LNCAP (cell line): ENCODE measurements at regions not wholly inside any gene's neighbourhood (a gene's known extent, or its start where the extent isn't known, plus 50 kb on each side); places are given as distances from the start of the nearest gene placed in this dataset.

Experiments
- CTCF ChIP-seq: fragments of 450-650 bp; IDR thresholded peaks from 2 replicates; pipeline ENCODE4 v1.5.1; 2017; ENCODE audit warnings: mild to moderate bottlenecking

DNA sequence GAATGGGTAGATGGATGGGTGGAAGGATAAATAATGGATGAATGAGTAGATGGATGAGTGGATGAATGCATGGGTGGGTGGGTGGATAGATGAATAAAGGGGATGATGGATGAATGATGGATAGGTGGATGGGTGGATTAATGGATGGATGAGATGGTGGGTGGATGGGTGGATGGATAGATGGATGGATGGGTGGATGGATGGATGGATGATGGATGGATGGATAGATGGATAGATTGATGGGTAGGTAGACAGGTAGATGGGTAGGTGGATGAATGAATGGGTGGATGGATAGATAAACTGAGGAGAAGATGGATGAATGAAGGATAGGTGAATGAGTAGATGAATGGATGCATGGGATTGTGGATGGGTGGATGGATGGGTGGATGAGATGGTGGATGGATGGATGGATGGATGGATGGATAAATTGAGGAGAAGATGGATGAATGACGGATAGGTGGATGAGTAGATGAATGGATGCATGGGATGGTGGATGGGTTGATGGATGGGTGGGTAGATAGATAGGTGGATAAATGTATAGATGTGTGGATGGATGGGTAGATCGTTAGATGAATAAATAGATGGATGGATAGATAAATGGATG, 331.3 kb downstream of the MN1 start:
- TF ChIP-seq CTCF: no peak

DNA sequence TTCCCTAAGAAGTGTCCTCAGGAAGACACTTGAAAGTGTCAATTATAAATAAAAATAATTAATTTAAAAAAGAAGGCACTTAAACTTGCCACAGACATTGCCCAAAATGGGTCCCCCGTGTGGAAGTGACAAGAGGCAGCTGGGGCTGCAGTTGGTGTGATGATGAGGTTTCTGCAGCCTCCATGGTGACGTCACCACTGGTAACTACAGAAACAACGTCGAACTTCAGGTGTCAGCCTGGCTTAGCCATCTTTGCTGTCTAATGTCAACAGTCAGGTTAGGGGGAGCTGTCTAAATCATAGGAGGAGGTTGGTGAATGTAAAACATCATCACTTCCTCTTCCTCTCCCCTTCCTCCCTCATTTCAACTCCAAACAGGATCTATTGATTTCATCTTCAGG, 328.6 kb downstream of the MN1 start:
- TF ChIP-seq CTCF: no peak

DNA sequence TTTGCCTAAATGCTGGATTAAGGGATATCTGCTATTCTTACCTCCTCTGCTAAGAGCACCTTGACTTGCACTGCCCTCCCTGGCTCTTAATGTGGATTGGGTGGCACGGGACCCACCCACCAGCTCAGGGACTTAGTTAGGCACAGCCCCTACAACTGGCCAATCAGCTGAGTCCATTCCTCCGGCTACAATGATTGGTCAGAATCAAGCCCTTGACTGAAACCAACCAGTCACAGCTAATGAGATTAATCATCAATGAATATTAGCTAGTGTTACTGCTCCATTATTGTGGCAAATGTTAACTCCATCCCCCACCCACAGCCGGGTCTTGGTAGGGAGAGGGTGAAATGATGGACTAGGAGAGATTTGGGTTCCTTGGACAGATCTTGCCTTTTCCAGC, 328.0 kb downstream of the MN1 start:
- TF ChIP-seq CTCF: no peak

GRCh38 chr22:27474112-27474571, 327.4 kb downstream of the MN1 start:
- TF ChIP-seq CTCF: no peak

DNA sequence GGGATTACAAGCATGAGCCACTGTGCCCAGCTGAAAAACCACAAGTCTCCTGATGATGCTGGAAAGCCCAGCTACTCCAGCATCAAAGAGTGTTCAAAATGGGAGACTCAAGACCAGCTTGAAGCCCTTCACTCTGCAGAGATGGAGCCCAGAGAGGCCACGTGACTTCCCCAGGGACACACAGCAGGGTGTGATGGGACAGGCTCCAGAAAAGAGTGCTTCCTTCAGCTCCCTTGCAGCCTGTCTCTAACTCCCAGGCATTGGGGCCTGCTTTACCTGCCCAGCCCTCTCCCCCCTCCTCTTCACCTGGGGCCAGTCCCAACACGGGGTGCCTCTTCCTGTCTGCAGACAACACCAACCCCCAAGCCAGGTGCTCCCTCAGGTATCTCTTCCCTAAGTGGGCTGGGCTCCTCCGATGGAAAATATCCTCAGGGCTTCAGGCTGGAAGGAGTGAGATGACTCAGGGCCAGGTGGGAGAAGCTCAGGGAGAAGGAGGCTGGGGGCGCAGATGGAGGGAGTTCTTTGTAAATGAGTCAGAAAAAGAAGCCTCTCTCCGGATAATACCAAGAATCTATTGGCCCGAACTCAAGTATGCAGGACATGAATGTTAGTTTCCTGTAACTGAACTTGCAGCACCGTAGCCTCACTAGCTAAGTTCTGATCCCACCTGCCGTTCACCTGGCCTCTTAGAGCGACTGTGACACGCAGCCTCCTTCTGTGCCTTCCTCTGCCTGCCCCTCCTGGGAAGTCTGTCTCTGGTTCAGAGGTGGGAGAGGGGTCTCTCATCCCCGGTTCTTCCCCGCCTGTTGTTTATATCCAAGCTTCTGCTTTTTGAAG, 326.6 kb downstream of the MN1 start:
- TF ChIP-seq CTCF: no peak

- no peak for TF ChIP-seq CTCF
These were observed 326.0 kb downstream of the MN1 start for GRCh38 chr22:27475548-27475897.

GRCh38 chr22:27476318-27476717, 325.2 kb downstream of the MN1 start:
- TF ChIP-seq CTCF: no peak
